Hepatocyte (in vitro differentiated cells): ENCODE measurements at regions not wholly inside any gene's neighbourhood (a gene's known extent, or its start where the extent isn't known, plus 50 kb on each side); places are given as distances from the start of the nearest gene placed in this dataset.

Experiments
- DNase-seq: peaks from one replicate; pipeline ENCODE4 v3.0.0-alpha.2; 2016; ENCODE audit warnings: low spot score
- H2AFZ ChIP-seq: fragments of 200-600 bp; sonication (generic); 2 replicates; pipeline ENCODE4 v1.6.0; 2016; ENCODE audit warnings: antibody characterized with exemption, mild to moderate bottlenecking
- H3K27ac ChIP-seq: fragments of 200-600 bp; sonication (generic); 2 replicates; pipeline ENCODE4 v1.5.1; 2016; ENCODE audit warnings: mild to moderate bottlenecking
- H3K27me3 ChIP-seq: fragments of 200-600 bp; sonication (generic); 2 replicates; pipeline ENCODE4 v1.6.1; 2016
- H3K36me3 ChIP-seq: fragments of 200-600 bp; sonication (generic); replicated peaks from 2 replicates; pipeline ENCODE4 v1.5.1; 2016; ENCODE audit warnings: low read depth; ENCODE audit not compliant: insufficient read depth
- H3K4me1 ChIP-seq: fragments of 200-600 bp; sonication (generic); 2 replicates; pipeline ENCODE4 v1.5.1; 2016; ENCODE audit warnings: mild to moderate bottlenecking, moderate library complexity; ENCODE audit not compliant: insufficient read depth
- H3K4me2 ChIP-seq: fragments of 200-600 bp; sonication (generic); 2 replicates; pipeline ENCODE4 v1.6.0; 2016
- H3K4me3 ChIP-seq: fragments of 200-600 bp; sonication (generic); 2 replicates; pipeline ENCODE4 v1.5.1; 2016; ENCODE audit warnings: mild to moderate bottlenecking
- H3K79me2 ChIP-seq: fragments of 200-600 bp; sonication (generic); 2 replicates; pipeline ENCODE4 v1.6.0; 2017; ENCODE audit warnings: mild to moderate bottlenecking
- H3K9me2 ChIP-seq: fragments of 200-600 bp; sonication (generic); replicated peaks from 2 replicates; pipeline ENCODE4 v1.6.0; 2017; ENCODE audit warnings: mild to moderate bottlenecking; ENCODE audit not compliant: insufficient read depth
- H3K9me3 ChIP-seq: fragments of 200-600 bp; sonication (generic); 2 replicates; pipeline ENCODE4 v1.5.1; 2016; ENCODE audit warnings: low read depth, mild to moderate bottlenecking
- H4K20me1 ChIP-seq: fragments of 200-600 bp; sonication (generic); 2 replicates; pipeline ENCODE4 v1.6.0; 2016; ENCODE audit warnings: mild to moderate bottlenecking; ENCODE audit not compliant: insufficient read depth, poor library complexity, severe bottlenecking
- EZH2 ChIP-seq: fragments of 200-600 bp; sonication (generic); IDR thresholded peaks from 2 replicates; pipeline ENCODE4 v1.6.1; 2016; ENCODE audit warnings: antibody characterized with exemption, mild to moderate bottlenecking, borderline replicate concordance
- EZH2phosphoT487 ChIP-seq: fragments of 200-600 bp; sonication (generic); IDR thresholded peaks from one replicate; pipeline ENCODE4 v1.6.1; 2018; ENCODE audit warnings: antibody characterized with exemption, mild to moderate bottlenecking, low read depth, moderate library complexity; ENCODE audit not compliant: unreplicated experiment, severe bottlenecking
- WGBS: methylation state at CpG from one replicate; pipeline ENCODE4 v1.1.6; 2016; ENCODE audit warnings: low lambda C conversion rate; ENCODE audit errors: missing lambda C conversion rate; 5-methylcytosine and 5-hydroxymethylcytosine counted together
- TF ChIP-seq, protein P1 (sequence below): fragments of 200-600 bp; sonication (generic); IDR thresholded peaks from 2 replicates; pipeline ENCODE4 v1.5.1; 2016; ENCODE audit warnings: antibody characterized with exemption, mild to moderate bottlenecking; ENCODE audit not compliant: poor library complexity

DNA sequence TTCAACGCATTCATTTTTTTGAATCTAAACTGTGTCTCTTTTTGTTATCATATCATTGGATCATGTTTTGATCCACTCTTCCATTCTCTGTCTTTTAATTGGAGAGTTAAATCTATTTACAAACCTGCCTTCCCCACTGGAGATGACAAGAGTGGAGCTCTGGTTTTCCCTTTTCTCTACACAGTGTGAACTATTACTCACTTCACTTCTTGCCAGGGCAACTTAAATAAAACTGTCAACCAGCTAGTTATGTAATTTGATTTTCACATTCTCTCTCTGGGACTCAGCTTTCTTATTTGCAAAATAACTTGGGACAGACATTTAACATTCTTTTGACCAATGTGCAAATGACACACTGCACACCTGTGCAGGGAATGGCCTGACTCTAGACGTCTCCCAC is 230.8 kb upstream of the CST7 start:
- no peak for DNase-seq
- 91% methylated on average over 2 of the region's 2 CpGs for WGBS
- Histone ChIP-seq H3K4me3 (no peak overlapping the region), H4K20me1 (no peaks in the 10 kb centered on the region), H3K4me2 (no peak overlapping the region), H3K9me2 (no peaks in the 10 kb centered on the region), H3K9me3 (no peaks in the 10 kb centered on the region), H3K27me3 (no peaks in the 10 kb centered on the region), H2AFZ (no peak overlapping the region), H3K27ac (no peak overlapping the region), H3K4me1 (no peaks in the 10 kb centered on the region), H3K79me2 (no peaks in the 10 kb centered on the region), H3K36me3 (no peaks in the 10 kb centered on the region)
- TF ChIP-seq EZH2 (no peak), EZH2phosphoT487 (no peak)
- TF ChIP-seq, protein P1, sequence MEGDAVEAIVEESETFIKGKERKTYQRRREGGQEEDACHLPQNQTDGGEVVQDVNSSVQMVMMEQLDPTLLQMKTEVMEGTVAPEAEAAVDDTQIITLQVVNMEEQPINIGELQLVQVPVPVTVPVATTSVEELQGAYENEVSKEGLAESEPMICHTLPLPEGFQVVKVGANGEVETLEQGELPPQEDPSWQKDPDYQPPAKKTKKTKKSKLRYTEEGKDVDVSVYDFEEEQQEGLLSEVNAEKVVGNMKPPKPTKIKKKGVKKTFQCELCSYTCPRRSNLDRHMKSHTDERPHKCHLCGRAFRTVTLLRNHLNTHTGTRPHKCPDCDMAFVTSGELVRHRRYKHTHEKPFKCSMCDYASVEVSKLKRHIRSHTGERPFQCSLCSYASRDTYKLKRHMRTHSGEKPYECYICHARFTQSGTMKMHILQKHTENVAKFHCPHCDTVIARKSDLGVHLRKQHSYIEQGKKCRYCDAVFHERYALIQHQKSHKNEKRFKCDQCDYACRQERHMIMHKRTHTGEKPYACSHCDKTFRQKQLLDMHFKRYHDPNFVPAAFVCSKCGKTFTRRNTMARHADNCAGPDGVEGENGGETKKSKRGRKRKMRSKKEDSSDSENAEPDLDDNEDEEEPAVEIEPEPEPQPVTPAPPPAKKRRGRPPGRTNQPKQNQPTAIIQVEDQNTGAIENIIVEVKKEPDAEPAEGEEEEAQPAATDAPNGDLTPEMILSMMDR = no peak

DNA sequence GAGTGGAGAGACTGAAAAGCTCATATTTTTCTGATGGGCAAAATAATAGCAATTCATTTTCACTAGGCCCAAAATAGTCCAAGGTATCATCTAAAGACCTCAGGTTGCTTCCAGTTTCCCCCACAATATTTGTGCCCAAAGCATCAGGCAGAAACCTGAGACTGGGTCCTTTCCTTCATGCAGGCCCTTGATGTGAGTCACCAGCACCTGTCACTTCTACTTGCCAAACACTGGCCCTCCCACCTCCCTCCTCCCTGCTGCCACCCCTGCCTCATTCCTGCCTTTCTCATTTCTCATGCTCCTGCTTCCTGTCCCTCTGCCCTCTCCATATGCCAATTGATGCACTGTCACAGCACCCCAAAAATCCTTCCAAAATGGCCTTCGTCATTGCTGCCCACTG is 230.4 kb upstream of the CST7 start:
- Histone ChIP-seq H3K4me2 (no peak overlapping the region), H3K27me3 (no peaks in the 10 kb centered on the region), H3K4me3 (no peak overlapping the region), H2AFZ (no peak overlapping the region), H3K4me1 (no peaks in the 10 kb centered on the region), H4K20me1 (no peaks in the 10 kb centered on the region), H3K9me3 (no peaks in the 10 kb centered on the region), H3K9me2 (no peaks in the 10 kb centered on the region), H3K79me2 (no peaks in the 10 kb centered on the region), H3K27ac (no peak overlapping the region), H3K36me3 (no peaks in the 10 kb centered on the region)
- TF ChIP-seq EZH2phosphoT487 (no peak), EZH2 (no peak)
- TF ChIP-seq, protein P1 = no peak
- WGBS = 75% methylated on average over 1 of the region's 1 CpG
- peak; percentile 2 for DNase-seq

DNA sequence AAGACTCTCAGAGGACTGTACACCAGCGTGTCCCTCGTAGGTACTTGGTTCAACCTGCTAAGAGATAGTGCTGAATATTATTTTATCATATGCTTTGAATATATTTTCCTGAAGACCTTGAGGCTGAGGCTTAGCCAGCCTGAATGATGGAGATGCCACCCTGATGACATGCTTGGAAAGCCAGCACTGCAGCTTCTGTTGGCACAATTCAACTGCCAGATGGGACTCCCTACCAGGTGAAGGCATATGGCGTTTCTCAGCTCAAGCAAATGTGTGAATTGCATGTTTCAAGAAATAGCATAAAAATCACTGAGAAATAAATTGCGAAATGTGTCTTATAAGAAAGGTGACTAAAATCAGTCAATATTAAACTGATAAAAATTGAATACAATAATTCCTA is 228.1 kb upstream of the CST7 start:
- Histone ChIP-seq H3K4me3 (no peak overlapping the region), H3K27ac (no peak overlapping the region), H3K79me2 (no peaks in the 10 kb centered on the region), H4K20me1 (no peaks in the 10 kb centered on the region), H2AFZ (no peak overlapping the region), H3K36me3 (no peaks in the 10 kb centered on the region), H3K4me1 (no peaks in the 10 kb centered on the region), H3K27me3 (no peaks in the 10 kb centered on the region), H3K4me2 (no peak overlapping the region), H3K9me2 (no peaks in the 10 kb centered on the region), H3K9me3 (no peaks in the 10 kb centered on the region)
- DNase-seq = no peak
- TF ChIP-seq EZH2 = no peak
- TF ChIP-seq, protein P1 = no peak
- TF ChIP-seq EZH2phosphoT487 = no peak
- 93% methylated on average over 4 of the region's 4 CpGs for WGBS
